Activated CD8-positive, alpha-beta T cell treated with anti-CD3 and anti-CD28 coated beads for 36 hours (primary cell): ENCODE measurements at regions not wholly inside any gene's neighbourhood (a gene's known extent, or its start where the extent isn't known, plus 50 kb on each side); places are given as distances from the start of the nearest gene placed in this dataset.

Source experiments
- ATAC-seq: fragments of 200-7000 bp; cut with Tn5 transposase; one replicate; pipeline ENCODE4 v1.10.0; 2021; ENCODE audit warnings: mild to moderate bottlenecking, moderate library complexity
- CTCF ChIA-PET: fragments of 350-600 bp; sonication (Branson Sonifier 250); formaldehyde crosslinking; loops from one replicate; lab custom pipeline; 2021; ENCODE audit warnings: antibody characterized with exemption; lab: Charles Lee
- POLR2A ChIA-PET: fragments of 350-600 bp; sonication (Branson Sonifier 250); formaldehyde crosslinking; loops from one replicate; lab custom pipeline; 2021; ENCODE audit warnings: antibody characterized with exemption; lab: Charles Lee
- DNase-seq: peaks from one replicate; pipeline ENCODE4 v3.0.0-alpha.2; 2020
- H3K27ac Mint-ChIP-seq: one replicate; pipeline ENCODE4 v1.8.0; 2021; ENCODE audit warnings: mild to moderate bottlenecking, mixed read lengths
- H3K27me3 Mint-ChIP-seq: one replicate; pipeline ENCODE4 v1.8.0; 2021; ENCODE audit warnings: mixed read lengths
- H3K36me3 Mint-ChIP-seq: one replicate; pipeline ENCODE4 v1.8.0; 2021; ENCODE audit warnings: low read depth, mixed read lengths
- H3K4me1 Mint-ChIP-seq: one replicate; pipeline ENCODE4 v1.8.0; 2021; ENCODE audit warnings: low read depth, mixed read lengths
- H3K4me3 Mint-ChIP-seq: one replicate; pipeline ENCODE4 v1.8.0; 2021; ENCODE audit warnings: mild to moderate bottlenecking, moderate library complexity, mixed read lengths
- H3K9me3 Mint-ChIP-seq: one replicate; pipeline ENCODE4 v1.8.0; 2021; ENCODE audit warnings: mixed read lengths
- CTCF ChIP-seq: fragments of 200-600 bp; IDR thresholded peaks from one replicate; pipeline ENCODE4 v1.8.0; 2022; ENCODE audit warnings: antibody characterized with exemption, mild to moderate bottlenecking
- intact Hi-C: fragments of 100-400 bp; cut with micrococcal nuclease; formaldehyde crosslinking; loops from one replicate; pipeline ENCODE4 v1.10.0; 2022

GRCh38 chr2:79253243-79253774 lies 93.8 kb upstream of the REG3A start:
- no peak overlapping the region for H3K27ac Mint-ChIP-seq
- CTCF ChIA-PET = interaction anchor here (0.8 kb wide), 1 partner anchor 742 kb away, joined by 3 read pairs; no protein-coding TSS in a partner anchor
- intact Hi-C loops = no loop called here
- no peaks in the 10 kb centered on the region for H3K4me1 Mint-ChIP-seq
- no peak overlapping the region for H3K4me3 Mint-ChIP-seq
- POLR2A ChIA-PET = no interaction called here
- DNase-seq = no peak
- no peak for ATAC-seq
- H3K36me3 Mint-ChIP-seq = no peaks in the 10 kb centered on the region
- no peaks in the 10 kb centered on the region for H3K9me3 Mint-ChIP-seq
- TF ChIP-seq CTCF = no peak
- H3K27me3 Mint-ChIP-seq = no peaks in the 10 kb centered on the region

- intact Hi-C loops = no loop called here
- ATAC-seq = no peak
- ChIA-PET POLR2A (no interaction called here), CTCF (interaction anchor here (0.5 kb wide), 1 partner anchor 8 kb away, joined by 3 read pairs; no protein-coding TSS in a partner anchor)
- no peaks in the 10 kb centered on the region for H3K27me3 Mint-ChIP-seq
- TF ChIP-seq CTCF = no peak
- H3K36me3 Mint-ChIP-seq = no peaks in the 10 kb centered on the region
- no peak for DNase-seq
- H3K4me1 Mint-ChIP-seq = no peaks in the 10 kb centered on the region
- no peak overlapping the region for H3K4me3 Mint-ChIP-seq
- no peak overlapping the region for H3K27ac Mint-ChIP-seq
- no peaks in the 10 kb centered on the region for H3K9me3 Mint-ChIP-seq
Observed at GRCh38 chr2:79250656-79251055, 91.1 kb upstream of the REG3A start.

- TF ChIP-seq CTCF = no peak
- Mint-ChIP-seq H3K9me3 (no peaks in the 10 kb centered on the region), H3K27ac (no peak overlapping the region), H3K27me3 (no peaks in the 10 kb centered on the region), H3K36me3 (no peaks in the 10 kb centered on the region), H3K4me3 (no peak overlapping the region), H3K4me1 (no peaks in the 10 kb centered on the region)
- no peak for DNase-seq
- no peak for ATAC-seq
- intact Hi-C loops = no loop called here
- CTCF ChIA-PET = no interaction called here
- POLR2A ChIA-PET = no interaction called here
Observed at GRCh38 chr2:79248776-79249175, 89.2 kb upstream of the REG3A start.

- intact Hi-C loops = no loop called here
- Mint-ChIP-seq H3K36me3 (no peaks in the 10 kb centered on the region), H3K27me3 (no peaks in the 10 kb centered on the region), H3K27ac (no peak overlapping the region), H3K4me3 (no peak overlapping the region), H3K9me3 (no peaks in the 10 kb centered on the region), H3K4me1 (no peaks in the 10 kb centered on the region)
- TF ChIP-seq CTCF = no peak
- ATAC-seq (no peak), DNase-seq (no peak)
- ChIA-PET POLR2A (no interaction called here), CTCF (interaction anchor here (0.6 kb wide), 1 partner anchor 10 kb away, joined by 3 read pairs; no protein-coding TSS in a partner anchor)
Observed at GRCh38 chr2:79235135-79235534, 75.6 kb upstream of the REG3A start.

- ATAC-seq (no peak), DNase-seq (no peak)
- ChIA-PET CTCF (no interaction called here), POLR2A (no interaction called here)
- H3K36me3 Mint-ChIP-seq = no peaks in the 10 kb centered on the region
- H3K4me3 Mint-ChIP-seq = no peak overlapping the region
- H3K27me3 Mint-ChIP-seq = no peaks in the 10 kb centered on the region
- H3K4me1 Mint-ChIP-seq = no peaks in the 10 kb centered on the region
- H3K9me3 Mint-ChIP-seq = no peaks in the 10 kb centered on the region
- H3K27ac Mint-ChIP-seq = no peak overlapping the region
- no peak for TF ChIP-seq CTCF
- intact Hi-C loops = no loop called here
Observed at GRCh38 chr2:79223539-79223938, 64.0 kb upstream of the REG3A start.
